ENCODE measurements at regions not wholly inside any gene's neighbourhood (a gene's known extent, or its start where the extent isn't known, plus 50 kb on each side); places are given as distances from the start of the nearest gene placed in this dataset.

- intact Hi-C loops (cut with micrococcal nuclease) = no loop called here
- Mint-ChIP-seq H3K27me3 (ENCODE audit: insufficient read depth, unreplicated experiment) (no peaks in the 10 kb centered on the region), H3K4me3 (ENCODE audit: unreplicated experiment) (no peak overlapping the region), H3K9me3 (ENCODE audit: unreplicated experiment) (peaks cover 6% of the 10 kb centered on the region), H3K36me3 (ENCODE audit: insufficient read depth, unreplicated experiment) (no peaks in the 10 kb centered on the region), H3K4me1 (ENCODE audit: insufficient read depth, unreplicated experiment) (peaks cover 24% of the 10 kb centered on the region), H3K27ac (ENCODE audit: low read depth, unreplicated experiment) (no peak overlapping the region)
- ChIA-PET POLR2A (interaction anchor here (0.5 to 1.3 kb wide), 5 partner anchors 12 to 197 kb away, joined by 3 to 4 read pairs (median 3); no protein-coding TSS in a partner anchor), CTCF (interaction anchor here (0.6 to 2.2 kb wide), 3 partner anchors 9 to 308 kb away, joined by 3 to 9 read pairs (median 5); no protein-coding TSS in a partner anchor)
- no peak for TF ChIP-seq CTCF (IDR thresholded peaks at IDR 0.05; ENCODE audit: unreplicated experiment)
- no peak for DNase-seq (ENCODE audit: unreplicated experiment)
- BruUV-seq (replicated peaks) = no TSS peak
These were observed 165.7 kb upstream of the IRF2BP2 start for GRCh38 chr1:234775477-234776246.

- Mint-ChIP-seq H3K4me3 (ENCODE audit: unreplicated experiment) (no peak overlapping the region), H3K27me3 (ENCODE audit: insufficient read depth, unreplicated experiment) (no peaks in the 10 kb centered on the region)
These were observed 165.0 kb upstream of the IRF2BP2 start for GRCh38 chr1:234774971-234775370.

GRCh38 chr1:234773936-234774677, 164.1 kb upstream of the IRF2BP2 start:
- no peak for DNase-seq (ENCODE audit: unreplicated experiment)
- no peak overlapping the region for H3K4me3 Mint-ChIP-seq (ENCODE audit: unreplicated experiment)
- H3K27ac Mint-ChIP-seq (ENCODE audit: low read depth, unreplicated experiment) = no peak overlapping the region
- H3K27me3 Mint-ChIP-seq (ENCODE audit: insufficient read depth, unreplicated experiment) = no peaks in the 10 kb centered on the region
- no peaks in the 10 kb centered on the region for H3K36me3 Mint-ChIP-seq (ENCODE audit: insufficient read depth, unreplicated experiment)
- ChIA-PET POLR2A (interaction anchor here (1.1 to 4.0 kb wide), 4 partner anchors 10 to 296 kb away, joined by 3 to 44 read pairs (median 5); partner anchors contain the start of gene IRF2BP2), CTCF (interaction anchor here (0.5 to 1.1 kb wide), 8 partner anchors 9 to 642 kb away, joined by 3 to 5 read pairs (median 3); no protein-coding TSS in a partner anchor)
- intact Hi-C loops (cut with micrococcal nuclease) = loop anchor here (5.0 kb wide), 1 partner anchor 308 kb away; no protein-coding TSS in a partner anchor
- no TSS peak for BruUV-seq (replicated peaks)
- peaks cover 29% of the 10 kb centered on the region for H3K4me1 Mint-ChIP-seq (ENCODE audit: insufficient read depth, unreplicated experiment)
- no peak for TF ChIP-seq CTCF (IDR thresholded peaks at IDR 0.05; ENCODE audit: unreplicated experiment)
- peaks cover 6% of the 10 kb centered on the region for H3K9me3 Mint-ChIP-seq (ENCODE audit: unreplicated experiment)

More at GRCh38 chr1:234774971-234775370, 165.0 kb upstream of the IRF2BP2 start:
- Mint-ChIP-seq H3K36me3 (ENCODE audit: insufficient read depth, unreplicated experiment) (no peaks in the 10 kb centered on the region), H3K27ac (ENCODE audit: low read depth, unreplicated experiment) (no peak overlapping the region), H3K4me1 (ENCODE audit: insufficient read depth, unreplicated experiment) (peaks cover 24% of the 10 kb centered on the region), H3K9me3 (ENCODE audit: unreplicated experiment) (peaks cover 6% of the 10 kb centered on the region)
- ChIA-PET CTCF (interaction anchor here (0.6 to 0.7 kb wide), 4 partner anchors 9 to 171 kb away, joined by 3 to 5 read pairs (median 4); no protein-coding TSS in a partner anchor), POLR2A (interaction anchor here (0.5 to 1.3 kb wide), 5 partner anchors 11 to 295 kb away, joined by 3 to 4 read pairs (median 3); no protein-coding TSS in a partner anchor)
- BruUV-seq (replicated peaks) = no TSS peak
- DNase-seq (ENCODE audit: unreplicated experiment) = no peak
- intact Hi-C loops (cut with micrococcal nuclease) = loop anchor here (5.0 kb wide), 1 partner anchor 307 kb away; no protein-coding TSS in a partner anchor
- no peak for TF ChIP-seq CTCF (IDR thresholded peaks at IDR 0.05; ENCODE audit: unreplicated experiment)
